ENCODE measurements at regions not wholly inside any gene's neighbourhood (a gene's known extent, or its start where the extent isn't known, plus 50 kb on each side); places are given as distances from the start of the nearest gene placed in this dataset.

DNA sequence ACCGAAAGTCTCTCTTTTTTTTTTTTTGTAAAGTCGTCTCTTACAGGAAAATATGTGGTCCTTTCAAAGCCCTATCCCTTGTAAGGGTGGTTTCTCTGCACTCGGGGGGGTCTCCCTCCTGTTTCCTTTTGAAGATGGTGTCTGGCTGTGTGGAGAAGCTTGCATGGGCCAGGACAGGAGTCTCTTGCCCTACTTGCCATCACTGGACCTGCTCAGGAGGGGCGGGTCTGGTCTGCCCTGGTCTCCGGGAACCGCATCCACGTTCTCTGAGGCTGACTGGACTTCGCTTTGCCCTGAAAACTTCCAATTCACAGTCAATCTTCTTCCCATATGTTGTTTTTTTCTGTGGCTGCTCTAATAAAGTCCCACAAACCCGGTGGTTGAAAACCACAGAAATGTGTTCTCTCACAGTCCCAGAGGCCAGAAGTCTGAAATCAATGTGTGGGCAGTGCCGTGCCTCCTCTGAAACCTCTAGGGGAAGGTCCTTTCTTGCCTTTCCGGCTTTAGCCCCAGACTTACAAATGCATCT is 92.9 kb upstream of the IER5L start:
- no peak overlapping the region for H3K27ac ChIP-seq (replicated peaks)

DNA sequence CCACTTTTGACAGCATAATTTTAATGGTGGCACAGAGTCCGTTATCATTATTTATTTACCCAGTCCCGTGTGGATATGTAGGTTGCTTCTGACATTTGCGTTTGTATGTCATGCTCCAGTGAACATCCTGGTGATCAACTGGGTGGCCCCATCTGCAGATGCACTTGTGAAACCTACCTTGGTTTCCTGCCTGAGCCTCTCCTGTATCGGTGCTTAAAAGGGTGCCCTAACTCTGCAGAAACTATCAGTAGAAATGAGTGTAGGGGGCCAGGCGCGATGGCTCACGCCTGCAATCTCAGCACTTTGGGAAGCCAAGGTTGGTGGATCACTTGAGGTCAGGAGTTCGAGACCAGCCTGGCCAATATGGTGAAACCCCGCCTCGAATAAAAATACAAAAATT is 92.1 kb upstream of the IER5L start:
- Histone ChIP-seq H3K4me3 (replicated peaks; ENCODE audit: insufficient read depth, low read length) (no peak overlapping the region), H3K27ac (replicated peaks) (no peak overlapping the region), H3K27me3 (ENCODE audit: insufficient read depth, poor library complexity, severe bottlenecking) (no peaks in the 10 kb centered on the region)
- no peak for DNase-seq (ENCODE audit: low read depth in 1 of 2, low spot score in 1 of 2)
- no peak for TF ChIP-seq REST (IDR thresholded peaks at IDR 0.05; ENCODE audit: insufficient replicate concordance, low read depth)
- TF ChIP-seq POLR2AphosphoS5 (IDR thresholded peaks at IDR 0.05; ENCODE audit: low read depth), result no peak
- TF ChIP-seq GABPA (IDR thresholded peaks at IDR 0.05; ENCODE audit: low read depth), result no peak
- TF ChIP-seq, protein P1, sequence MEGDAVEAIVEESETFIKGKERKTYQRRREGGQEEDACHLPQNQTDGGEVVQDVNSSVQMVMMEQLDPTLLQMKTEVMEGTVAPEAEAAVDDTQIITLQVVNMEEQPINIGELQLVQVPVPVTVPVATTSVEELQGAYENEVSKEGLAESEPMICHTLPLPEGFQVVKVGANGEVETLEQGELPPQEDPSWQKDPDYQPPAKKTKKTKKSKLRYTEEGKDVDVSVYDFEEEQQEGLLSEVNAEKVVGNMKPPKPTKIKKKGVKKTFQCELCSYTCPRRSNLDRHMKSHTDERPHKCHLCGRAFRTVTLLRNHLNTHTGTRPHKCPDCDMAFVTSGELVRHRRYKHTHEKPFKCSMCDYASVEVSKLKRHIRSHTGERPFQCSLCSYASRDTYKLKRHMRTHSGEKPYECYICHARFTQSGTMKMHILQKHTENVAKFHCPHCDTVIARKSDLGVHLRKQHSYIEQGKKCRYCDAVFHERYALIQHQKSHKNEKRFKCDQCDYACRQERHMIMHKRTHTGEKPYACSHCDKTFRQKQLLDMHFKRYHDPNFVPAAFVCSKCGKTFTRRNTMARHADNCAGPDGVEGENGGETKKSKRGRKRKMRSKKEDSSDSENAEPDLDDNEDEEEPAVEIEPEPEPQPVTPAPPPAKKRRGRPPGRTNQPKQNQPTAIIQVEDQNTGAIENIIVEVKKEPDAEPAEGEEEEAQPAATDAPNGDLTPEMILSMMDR (IDR thresholded peaks at IDR 0.05; ENCODE audit: insufficient read depth, low read length), result no peak
- no peak for TF ChIP-seq SPI1 (IDR thresholded peaks at IDR 0.05; ENCODE audit: borderline replicate concordance, low read depth)

More for the DNA sequence above, 92.9 kb upstream of the IER5L start:
- Histone ChIP-seq H3K27me3 (ENCODE audit: insufficient read depth, poor library complexity, severe bottlenecking) (no peaks in the 10 kb centered on the region), H3K4me3 (replicated peaks; ENCODE audit: insufficient read depth, low read length) (no peak overlapping the region)
- peak in 1 of 2 experiments; percentile 72 for DNase-seq (ENCODE audit: low read depth in 1 of 2, low spot score in 1 of 2)
- TF ChIP-seq REST (IDR thresholded peaks at IDR 0.05; ENCODE audit: insufficient replicate concordance, low read depth), result no peak
- TF ChIP-seq, protein P1 (IDR thresholded peaks at IDR 0.05; ENCODE audit: insufficient read depth, low read length), result no peak
- TF ChIP-seq GABPA (IDR thresholded peaks at IDR 0.05; ENCODE audit: low read depth), result no peak
- TF ChIP-seq POLR2AphosphoS5 (IDR thresholded peaks at IDR 0.05; ENCODE audit: low read depth), result 0 out of 2 replicates have a peak, but pooled peaks have one; percentile 44
- no peak for TF ChIP-seq SPI1 (IDR thresholded peaks at IDR 0.05; ENCODE audit: borderline replicate concordance, low read depth)

GRCh38 chr9:129267141-129267540 is 89.1 kb upstream of the IER5L start:
- H3K27me3 ChIP-seq (ENCODE audit: insufficient read depth, poor library complexity, severe bottlenecking), result no peaks in the 10 kb centered on the region
- H3K27ac ChIP-seq (replicated peaks), result no peak overlapping the region
- DNase-seq (ENCODE audit: low read depth in 1 of 2, low spot score in 1 of 2), result no peak
- H3K4me3 ChIP-seq (replicated peaks; ENCODE audit: insufficient read depth, low read length), result no peak overlapping the region
- TF ChIP-seq POLR2AphosphoS5 (IDR thresholded peaks at IDR 0.05; ENCODE audit: low read depth) (no peak), GABPA (IDR thresholded peaks at IDR 0.05; ENCODE audit: low read depth) (no peak), REST (IDR thresholded peaks at IDR 0.05; ENCODE audit: insufficient replicate concordance, low read depth) (no peak), SPI1 (IDR thresholded peaks at IDR 0.05; ENCODE audit: borderline replicate concordance, low read depth) (no peak)

Data from HL-60 (cell line).